NCI-H2196 (cell line): ENCODE measurements at regions not wholly inside any gene's neighbourhood (a gene's known extent, or its start where the extent isn't known, plus 50 kb on each side); places are given as distances from the start of the nearest gene placed in this dataset.
"Not testable (repeated sequence)": the region's sequence is repeated elsewhere in the genome, so short reads cannot be mapped to it uniquely, and the experiment has no call there.

Experiments
- DNase-seq: peaks from one replicate; lab custom pipeline; 2025; ENCODE audit not compliant: unreplicated experiment; lab: John Stamatoyannopoulos, UW

DNA sequence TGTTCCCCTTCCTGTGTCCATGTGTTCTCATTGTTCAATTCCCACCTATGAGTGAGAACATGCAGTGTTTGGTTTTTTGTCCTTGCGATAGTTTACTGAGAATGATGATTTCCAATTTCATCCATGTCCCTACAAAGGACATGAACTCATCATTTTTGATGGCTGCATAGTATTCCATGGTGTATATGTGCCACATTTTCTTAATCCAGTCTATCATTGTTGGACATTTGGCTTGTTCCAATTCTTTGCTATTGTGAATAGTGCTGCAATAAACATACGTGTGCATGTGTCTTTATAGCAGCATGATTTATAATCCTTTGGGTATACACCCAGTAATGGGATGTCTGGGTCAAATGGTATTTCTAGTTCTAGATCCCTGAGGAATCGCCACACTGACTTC lies 712.5 kb upstream of the ADGRB3 start:
- not testable (repeated sequence) for DNase-seq

DNA sequence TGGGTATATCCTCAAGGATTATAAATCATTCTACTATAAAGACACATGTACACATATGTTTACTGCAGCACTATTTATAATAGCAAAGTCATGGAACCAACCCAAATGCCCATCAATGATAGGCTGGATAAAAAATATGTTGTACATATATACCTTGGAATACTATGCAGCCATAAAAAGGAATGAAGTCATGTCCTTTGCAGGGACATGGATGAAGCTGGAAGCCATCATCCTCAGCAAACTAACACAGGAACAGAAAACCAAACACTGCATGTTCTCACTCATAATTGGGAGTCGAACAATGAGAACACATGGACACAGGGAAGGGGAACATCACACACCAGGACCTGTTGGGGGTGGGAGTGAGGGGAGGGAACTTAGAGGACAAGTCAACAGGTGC lies 715.0 kb upstream of the ADGRB3 start:
- not testable (repeated sequence) for DNase-seq

DNA sequence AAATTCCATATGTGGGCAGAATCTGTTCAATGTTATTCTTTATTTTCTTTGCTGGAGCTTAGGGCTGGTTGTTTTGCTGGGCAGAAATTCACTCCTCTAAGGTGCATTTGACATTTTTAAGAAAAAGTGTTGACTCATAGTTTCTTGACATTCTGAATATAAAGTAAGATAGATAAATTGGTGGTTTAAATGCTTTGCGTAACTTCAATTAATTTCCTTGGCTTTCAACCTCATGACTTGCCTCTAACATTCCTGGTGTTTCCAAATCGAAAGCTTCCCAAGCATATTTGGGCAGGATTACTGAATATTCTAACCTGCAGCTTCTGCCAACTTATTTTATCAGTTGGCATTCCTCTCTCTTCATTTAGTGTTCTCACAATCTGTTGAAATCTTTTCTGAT lies 718.7 kb upstream of the ADGRB3 start:
- no peak for DNase-seq

DNA sequence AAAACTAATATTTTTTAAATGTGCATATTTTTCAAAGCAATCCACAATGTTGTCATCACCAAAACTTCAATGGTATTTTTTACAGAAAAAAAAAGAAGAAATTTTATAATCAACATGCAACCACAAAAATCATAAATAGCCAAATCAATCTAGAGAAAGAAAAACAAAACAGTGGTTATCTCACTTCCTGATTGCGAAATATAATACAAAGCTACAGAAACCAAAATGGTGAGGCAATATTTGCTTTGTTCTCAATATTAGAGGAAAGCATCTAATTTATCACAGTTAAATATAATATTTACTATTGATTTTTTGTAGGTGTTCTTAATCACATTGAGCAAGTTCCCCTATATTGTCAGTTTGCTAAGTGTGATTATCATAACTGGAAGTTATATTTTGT lies 720.7 kb upstream of the ADGRB3 start:
- DNase-seq, result no peak

DNA sequence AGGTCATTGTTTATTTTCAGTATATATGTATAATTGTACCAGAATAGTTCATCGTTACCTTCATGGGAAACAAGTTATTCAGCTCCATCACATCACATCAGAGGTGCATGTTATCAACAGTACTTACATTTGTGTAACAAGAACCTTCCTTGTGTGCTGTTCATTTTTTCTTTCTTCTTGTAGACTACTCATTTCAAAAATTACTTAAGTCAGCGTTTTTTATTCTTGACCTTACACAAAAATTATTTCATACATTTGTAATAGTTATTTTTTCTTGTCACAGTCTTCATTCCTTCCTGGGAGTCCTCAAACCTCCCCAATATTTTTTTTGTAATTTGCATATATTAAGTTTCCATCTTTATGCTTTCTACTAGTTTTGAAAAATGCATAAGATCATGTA lies 725.7 kb upstream of the ADGRB3 start:
- DNase-seq, result no peak

DNA sequence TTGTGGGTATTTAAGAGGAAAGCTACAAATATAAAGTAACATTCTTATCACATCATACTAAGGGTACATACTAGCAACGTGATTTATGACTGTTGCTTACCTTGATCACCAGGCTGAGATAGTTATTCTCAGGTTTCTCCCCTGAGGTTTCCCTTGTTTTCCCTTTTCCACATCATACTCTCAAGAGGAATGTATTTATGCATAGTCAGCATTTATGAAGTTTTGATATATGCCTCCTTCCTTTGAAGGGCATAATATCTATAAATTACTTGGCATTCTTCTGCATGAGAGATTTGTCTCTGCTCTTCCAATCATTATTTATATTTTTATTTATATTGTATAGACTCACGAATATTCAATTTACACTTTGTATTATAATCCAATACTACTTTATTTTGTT lies 726.7 kb upstream of the ADGRB3 start:
- no peak for DNase-seq

DNA sequence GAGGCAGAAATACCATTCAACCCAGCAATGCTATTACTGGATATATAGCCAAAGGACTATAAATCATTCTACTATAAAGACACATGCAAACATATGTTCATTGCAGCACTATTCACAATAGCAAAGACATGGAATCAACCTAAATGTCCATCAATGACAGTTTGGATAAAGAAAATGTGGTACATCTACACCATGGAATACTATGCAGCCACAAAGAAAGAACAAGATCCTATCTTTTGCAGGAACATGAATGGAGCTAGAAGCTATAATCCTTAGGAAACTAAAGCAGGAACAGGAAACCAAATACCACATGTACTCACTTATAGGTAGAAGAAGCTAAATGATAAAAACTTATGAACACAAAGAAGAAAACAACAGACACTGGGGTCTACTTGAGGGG lies 730.3 kb upstream of the ADGRB3 start:
- DNase-seq, result not testable (repeated sequence)

DNA sequence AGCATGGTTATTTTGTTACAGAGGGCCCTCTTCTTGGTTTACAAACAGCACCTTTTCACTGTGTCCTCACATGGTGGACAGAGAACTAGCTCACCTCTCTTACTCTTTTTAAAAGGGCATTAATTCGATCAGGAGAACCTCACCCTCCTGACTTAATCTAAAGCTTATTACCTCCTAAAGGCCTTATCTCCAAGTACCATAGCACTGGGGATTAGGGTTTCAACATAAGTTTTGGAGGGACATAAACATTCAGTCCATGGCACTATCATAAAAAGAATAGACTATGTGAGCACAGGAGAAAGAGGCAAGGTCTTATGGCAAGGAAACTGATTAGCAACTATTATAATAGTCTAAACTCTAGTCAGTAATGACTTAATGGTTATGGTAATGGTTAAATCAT lies 736.2 kb upstream of the ADGRB3 start:
- no peak for DNase-seq

DNA sequence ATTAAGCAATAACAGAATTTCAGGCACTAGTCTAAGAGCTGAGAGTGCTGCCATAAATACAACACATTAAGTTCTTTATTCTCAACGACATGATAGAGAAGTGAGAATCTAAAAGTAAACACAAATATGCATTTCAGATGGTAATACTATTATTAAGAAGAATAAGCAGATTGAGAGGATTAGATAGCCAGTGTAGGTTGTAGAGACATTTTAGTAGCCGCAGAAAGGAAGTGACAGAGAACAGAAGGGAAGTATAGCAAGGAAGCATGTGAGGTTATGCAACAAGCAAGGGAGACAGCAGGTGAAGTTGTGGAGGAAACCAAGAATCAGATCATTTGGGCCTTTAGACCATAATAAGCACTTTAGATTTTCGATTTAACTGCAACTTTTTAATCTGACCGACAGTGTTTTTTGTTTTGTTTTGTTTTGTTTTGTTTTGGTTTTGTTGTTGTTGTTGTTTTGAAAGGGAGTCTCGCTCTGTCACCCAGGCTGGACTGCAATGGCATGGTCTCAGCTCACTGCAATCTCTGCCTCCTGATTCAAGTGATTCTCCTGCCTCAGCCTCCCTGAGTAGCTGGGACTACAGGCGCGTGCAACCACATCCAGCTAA lies 737.0 kb upstream of the ADGRB3 start:
- DNase-seq, result no peak

DNA sequence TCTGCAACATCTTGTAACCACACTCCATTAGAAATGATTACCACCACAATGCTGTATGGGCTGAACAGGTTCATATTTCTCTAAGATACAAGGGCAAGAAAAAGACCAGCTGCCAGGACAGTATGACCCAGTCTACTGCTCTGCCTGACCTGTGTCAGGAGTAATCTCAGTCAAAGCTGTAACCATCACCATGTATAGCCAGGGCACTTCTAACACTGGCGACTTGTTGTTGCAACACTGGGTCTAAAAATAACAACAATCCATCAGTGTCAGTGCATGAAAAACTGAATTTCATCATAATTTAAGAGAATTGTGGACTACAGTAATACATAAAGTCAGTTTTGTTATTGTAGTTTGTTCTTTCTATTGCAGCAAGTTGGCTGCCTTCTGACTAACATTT lies 738.6 kb upstream of the ADGRB3 start:
- DNase-seq, result no peak

DNA sequence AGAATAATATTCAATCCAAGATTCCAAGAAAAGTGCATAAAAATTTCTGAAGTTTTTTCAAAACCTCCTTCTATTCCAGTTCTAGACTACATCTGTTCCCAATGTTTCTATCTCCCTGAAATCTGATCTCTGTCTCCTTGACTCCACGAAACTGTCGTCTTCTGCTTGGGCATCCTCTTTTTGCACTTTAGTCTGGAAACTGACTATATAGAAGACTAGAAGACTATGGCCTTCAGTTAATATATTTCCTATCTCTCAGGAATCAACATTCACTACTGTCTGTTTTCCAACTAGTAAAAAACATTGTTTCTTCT lies 745.4 kb upstream of the ADGRB3 start:
- DNase-seq, result no peak

DNA sequence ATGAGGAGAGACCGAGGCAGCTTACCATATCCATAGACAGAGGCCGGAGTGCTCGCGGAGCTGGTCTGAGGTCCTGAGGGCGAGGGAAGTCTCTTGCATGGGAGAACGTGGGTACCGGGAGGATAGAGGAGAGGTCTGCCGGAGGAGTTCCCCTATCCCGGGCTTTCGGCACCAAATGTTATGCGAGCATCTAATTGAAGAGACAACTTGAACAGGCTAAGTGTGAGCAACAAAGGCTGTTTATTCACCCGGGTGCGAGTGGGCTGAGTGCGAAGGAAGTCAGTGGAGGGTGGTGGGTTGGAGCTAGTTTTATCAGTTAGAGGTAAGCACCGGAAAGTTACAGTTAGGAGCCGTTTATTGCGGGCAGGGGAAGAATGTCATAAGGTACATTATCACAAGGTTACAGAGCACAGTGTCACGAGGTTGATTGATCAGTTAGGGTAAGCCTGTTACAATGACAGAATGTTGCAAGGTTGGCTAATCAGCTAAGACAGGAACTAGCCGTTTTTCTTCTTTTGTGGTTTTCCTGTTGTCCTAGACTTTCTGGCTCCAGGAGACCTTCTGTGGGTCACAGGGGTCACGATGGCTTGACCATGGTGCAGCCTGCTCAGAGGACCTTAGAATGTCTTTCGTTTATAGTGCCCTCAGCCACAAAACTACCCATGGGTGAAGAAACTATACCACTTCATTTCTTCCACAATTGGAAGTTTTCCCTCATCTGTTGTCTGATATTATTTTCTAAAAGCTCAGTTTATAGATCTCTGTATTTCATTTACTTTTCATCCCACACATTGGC lies 746.0 kb upstream of the ADGRB3 start:
- no peak for DNase-seq

DNA sequence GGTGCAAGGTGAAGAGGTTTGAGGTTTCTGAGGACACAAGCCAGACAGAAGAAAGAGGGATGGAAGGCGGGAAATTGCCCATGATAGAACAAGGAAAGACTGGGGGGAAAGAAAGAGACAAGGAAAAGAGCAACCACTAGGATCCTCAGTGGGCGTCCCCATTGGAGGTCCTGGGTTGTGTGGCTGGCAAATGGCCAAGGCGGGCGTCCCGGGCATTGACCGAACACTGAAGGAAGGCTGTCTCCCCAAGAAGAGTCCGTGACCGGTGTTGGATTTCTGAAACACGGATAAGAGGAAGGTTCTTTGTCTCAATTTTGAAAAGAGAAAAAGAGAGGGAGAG lies 746.6 kb upstream of the ADGRB3 start:
- no peak for DNase-seq

DNA sequence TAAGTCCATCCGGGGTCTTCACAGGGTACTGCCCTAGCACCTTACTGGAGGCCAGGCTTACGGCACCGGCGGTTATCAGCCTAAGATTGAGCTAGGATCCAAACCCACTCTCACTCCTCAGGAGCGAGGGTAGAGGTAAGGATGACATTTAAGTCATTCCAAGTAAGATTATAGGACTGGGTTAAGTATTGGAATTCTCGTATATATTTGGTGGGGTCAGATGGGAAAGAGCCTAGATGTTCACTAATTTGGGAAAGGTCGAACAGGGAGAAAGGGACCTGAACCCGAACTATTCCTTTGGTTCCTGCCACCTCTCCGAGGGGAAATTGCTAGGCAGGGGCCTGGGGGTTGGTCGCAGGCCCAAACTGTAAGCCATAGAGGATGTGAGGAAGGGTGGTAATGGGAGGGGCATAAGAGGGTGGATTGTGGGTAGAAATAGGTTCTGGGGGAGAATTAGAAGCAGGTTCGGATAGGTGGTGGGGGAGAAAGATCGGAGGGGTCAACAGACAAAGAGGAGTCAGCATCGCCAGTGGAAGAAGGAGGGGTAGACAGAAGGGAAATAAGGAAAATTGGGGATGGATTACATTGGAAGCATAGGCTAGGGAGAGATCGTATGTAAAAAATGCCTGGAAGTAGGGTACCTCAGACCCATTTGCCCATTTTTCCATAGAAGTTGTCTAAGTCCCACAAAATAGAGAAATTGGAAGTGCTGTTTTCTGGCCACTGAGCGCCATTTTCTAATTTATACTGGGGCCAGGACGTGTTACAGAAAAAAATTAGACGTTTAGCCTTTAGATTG lies 747.1 kb upstream of the ADGRB3 start:
- no peak for DNase-seq

DNA sequence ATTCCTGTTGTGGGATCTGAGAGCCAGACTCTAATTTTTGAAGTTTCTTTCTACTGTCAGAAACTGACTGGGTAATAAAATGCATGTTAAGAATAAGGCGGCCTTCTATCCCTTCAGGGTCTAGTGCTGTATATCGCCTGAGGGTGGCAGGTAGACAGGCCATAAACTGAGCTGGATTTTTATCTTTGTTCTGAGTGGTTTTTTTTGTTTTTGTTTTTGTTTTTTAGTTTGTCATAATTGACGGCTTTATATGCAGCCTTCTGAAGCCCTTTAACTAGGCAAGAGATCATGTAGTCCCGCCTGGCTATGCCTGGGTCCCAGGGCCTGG lies 747.7 kb upstream of the ADGRB3 start:
- no peak for DNase-seq

DNA sequence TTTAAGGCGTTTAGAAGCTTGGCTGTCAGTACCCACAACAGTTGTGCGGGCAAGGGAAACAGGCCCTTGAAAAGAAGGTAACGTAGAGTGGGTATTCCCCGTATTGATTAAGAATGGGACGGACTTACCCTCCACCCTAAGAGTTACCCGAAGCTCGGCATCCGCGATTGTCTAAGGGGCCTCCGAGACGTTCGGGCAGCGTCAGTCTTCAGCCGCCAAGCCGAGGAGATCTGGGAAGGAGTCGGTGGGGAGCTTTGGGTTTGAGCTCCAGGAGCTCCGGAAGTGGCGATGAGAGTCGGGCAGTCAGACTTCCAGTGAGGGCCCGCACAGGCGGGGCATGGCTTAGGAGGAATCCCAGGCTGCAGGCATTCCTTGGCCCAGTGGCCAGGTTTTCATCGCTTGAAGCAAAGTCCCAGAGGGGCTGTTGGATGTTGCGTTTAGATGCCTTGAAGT lies 748.2 kb upstream of the ADGRB3 start:
- DNase-seq, result no peak

DNA sequence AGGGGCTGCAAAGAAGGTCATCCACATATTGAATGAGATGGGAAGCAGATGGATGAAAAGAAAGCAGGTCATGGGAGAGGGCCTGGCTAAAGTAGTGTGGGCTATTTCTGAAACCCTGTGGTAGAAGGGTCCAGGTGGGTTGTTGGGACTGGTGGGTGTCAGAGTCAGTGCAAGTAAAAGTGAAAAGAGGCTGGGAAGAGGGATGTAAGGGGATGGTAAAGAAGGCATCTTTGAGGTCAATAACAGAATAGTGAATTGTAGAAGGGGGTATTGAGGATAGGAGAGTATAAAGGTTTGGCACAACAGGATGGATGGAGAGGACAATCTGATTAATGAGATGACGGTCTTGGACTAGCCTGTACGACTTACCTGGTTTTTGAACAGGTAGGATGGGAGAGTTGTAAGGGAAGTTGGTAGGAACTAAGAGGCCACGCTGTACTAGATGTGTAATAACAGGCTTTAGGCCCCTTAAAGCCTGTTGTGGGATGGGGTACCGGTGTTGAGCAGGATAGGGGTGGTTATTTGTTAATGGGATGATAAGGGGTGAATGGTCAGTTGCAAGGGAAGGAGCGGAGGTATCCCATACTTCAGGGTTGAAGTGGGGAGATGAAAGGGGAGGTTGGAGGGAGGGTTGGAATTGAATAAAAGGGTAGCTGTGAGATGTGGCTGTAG lies 748.9 kb upstream of the ADGRB3 start:
- no peak for DNase-seq

DNA sequence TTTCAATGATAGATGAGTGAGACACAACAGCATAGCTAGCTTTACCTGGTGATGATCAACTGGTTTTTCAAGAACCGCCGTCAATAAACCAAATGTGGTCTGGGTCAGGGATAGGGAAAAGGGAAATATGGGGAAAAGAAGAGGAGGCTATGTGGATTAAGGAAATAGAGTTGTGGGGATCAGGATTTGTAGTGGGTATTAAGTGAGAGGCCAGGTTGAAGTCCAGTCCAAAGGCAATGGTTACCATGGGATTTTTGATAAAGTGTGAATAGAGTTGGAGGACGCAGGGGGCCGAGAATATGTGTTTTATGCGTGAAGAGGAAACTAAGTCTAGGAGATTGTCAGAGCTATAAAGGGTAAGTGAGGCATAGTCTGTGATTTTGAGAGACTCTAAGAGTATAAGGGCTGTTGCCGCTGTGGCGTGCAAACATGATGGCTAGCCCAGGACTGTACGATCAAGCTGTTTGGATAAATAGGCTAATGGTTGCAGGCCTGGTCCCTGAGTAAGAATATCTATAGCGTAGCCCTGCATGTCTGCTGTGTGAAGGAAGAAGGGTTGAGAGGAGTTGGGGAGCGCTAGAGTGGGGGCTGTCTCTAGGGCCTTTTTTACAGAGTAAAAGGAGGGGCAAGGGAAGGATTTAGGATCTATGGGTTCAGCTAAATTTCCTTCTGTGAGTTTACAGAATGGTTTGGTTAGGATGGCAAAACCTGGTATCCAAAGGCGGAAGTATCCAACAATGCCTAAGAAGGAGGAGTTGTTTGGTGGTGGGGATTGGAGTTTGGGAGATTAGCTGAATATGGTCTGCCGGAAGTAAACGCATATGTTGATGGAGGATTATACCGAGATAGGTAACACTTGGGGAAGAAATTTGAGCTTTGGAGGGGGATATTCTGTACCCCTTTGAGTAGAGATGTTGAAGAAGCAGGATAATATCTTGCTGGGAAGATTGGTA lies 749.7 kb upstream of the ADGRB3 start:
- DNase-seq, result no peak

DNA sequence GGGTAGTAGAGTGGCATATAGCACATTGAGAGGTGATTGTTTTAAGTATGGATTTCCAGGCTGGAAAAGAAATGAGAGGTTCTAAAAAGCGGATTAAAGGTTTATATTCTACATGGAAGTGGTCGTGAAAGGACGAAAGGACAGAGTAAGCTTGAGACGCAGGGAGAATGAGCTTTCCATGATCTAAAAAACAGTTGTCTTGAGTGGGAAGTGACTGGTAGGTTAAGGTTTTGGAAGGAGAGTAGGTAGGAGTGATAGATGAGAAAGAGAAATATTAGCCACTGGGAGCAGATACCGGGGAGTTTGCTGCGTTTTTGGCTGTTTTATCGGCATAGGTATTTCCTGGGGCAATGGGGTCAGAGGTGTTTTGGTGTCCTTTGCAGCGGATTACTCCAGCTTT lies 750.6 kb upstream of the ADGRB3 start:
- DNase-seq, result no peak

DNA sequence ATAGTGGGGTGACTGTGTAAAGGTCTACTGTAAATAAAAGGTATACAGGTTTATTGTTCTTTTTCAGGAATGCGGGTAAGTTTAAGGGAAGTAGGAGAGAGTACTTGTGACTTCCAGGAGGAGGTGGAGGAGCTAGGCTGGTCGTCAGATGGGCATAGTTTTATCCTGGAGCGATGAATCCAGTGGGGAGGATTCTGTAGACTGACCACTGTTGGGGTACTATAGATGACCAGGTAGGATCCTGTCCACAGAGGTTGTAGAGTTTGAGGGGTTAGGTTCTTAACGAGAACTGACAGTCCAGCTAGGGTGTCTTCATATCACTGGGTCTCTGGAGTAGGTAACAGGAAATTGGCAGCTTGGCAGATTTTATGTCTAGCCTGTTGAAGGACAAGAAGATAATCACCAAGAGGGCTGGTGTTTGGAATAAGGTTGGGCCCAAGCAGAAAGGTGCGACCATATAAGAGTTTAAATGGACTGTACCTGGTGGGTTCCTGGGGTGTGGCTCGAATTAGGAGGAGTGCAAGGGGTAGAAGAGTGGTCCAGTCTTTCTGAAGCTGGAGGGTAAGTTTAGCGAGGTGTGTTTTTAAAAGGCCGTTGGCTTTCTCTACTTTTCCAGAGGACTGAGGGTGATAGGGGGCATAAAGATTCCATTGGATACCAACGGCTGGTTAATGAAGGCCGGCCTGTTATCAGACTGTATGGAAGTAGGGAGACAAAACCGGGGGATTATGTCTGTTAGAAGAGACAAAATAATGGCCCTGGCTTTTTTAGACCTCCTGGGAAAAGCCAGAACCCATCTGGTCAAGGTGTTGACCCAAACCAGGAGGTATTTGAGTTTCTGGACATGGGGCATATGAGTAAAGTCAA lies 751.3 kb upstream of the ADGRB3 start:
- no peak for DNase-seq
